ENCODE measurements at regions not wholly inside any gene's neighbourhood (a gene's known extent, or its start where the extent isn't known, plus 50 kb on each side); places are given as distances from the start of the nearest gene placed in this dataset.

- TF ChIP-seq CTCF (conservative IDR thresholded peaks at IDR 0.05) (no peak), EZH2 (IDR thresholded peaks at IDR 0.05; ENCODE audit: low read depth) (no peak)
Measured at GRCh38 chr18:75677696-75678455, 250.4 kb upstream of the SMIM21 start.
